HCT116 (cell line): ENCODE measurements at regions not wholly inside any gene's neighbourhood (a gene's known extent, or its start where the extent isn't known, plus 50 kb on each side); places are given as distances from the start of the nearest gene placed in this dataset.

ENCODE experiments used
- ATAC-seq: fragments of 200-7000 bp; cut with Tn5 transposase; 2 replicates; pipeline ENCODE4 v1.9.1; 2020; ENCODE audit warnings: mild to moderate bottlenecking, moderate library complexity
- BruUV-seq: library from RNA; stranded (reverse); fragments of 400-500 nt; replicated peaks from 2 replicates; lab custom pipeline; 2021; lab: Mats Ljungman, UMichigan
- CTCF ChIA-PET: fragments of 300-600 bp; sonication (Branson Sonifier 250); formaldehyde crosslinking; loops from one replicate; lab custom pipeline; 2021; ENCODE audit warnings: antibody characterized with exemption; lab: Charles Lee
- POLR2A ChIA-PET: fragments of 300-600, 350-600 bp; sonication (Branson Sonifier 250); formaldehyde crosslinking; loops from one replicate; lab custom pipeline; 2021; ENCODE audit warnings: antibody characterized with exemption; lab: Charles Lee
- RAD21 ChIA-PET, 2 experiments: fragments of 300-600 bp; sonication (Branson Sonifier 250); formaldehyde crosslinking; loops; one replicate each; lab custom pipeline; 2023; ENCODE audit warnings: low total read pairs in 2 of 2; ENCODE audit not compliant: uncharacterized antibody in 2 of 2, unreplicated experiment in 2 of 2, low non-redundant PET in 1 of 2; lab: Charles Lee
- DNase-seq: peaks from one replicate; pipeline ENCODE4 v3.0.0-alpha.2; 2010; ENCODE audit warnings: low read depth, low spot score
- H2AFZ ChIP-seq: fragments of 200-600 bp; shearing (Covaris generic), sonication (generic); 2 replicates; pipeline ENCODE4 v1.6.1; 2017; ENCODE audit warnings: low read depth, mixed run types, mixed read lengths, antibody characterized with exemption, low read length; ENCODE audit not compliant: poor library complexity, severe bottlenecking
- H3K27ac ChIP-seq: 2 replicates; pipeline ENCODE4 v1.5.1; 2012; ENCODE audit warnings: low read depth, low read length
- H3K27me3 ChIP-seq: fragments of 200-600 bp; sonication (generic); 2 replicates; pipeline ENCODE4 v1.6.1; 2016; ENCODE audit warnings: mixed run types, low read length, mixed read lengths; ENCODE audit not compliant: insufficient read depth
- H3K36me3 ChIP-seq, 2 experiments: fragments of 200-500 bp in 1 of 2; fragments of 200-600 bp in 1 of 2; sonication (Bioruptor generic) in 1 of 2; sonication (generic) in 1 of 2; 2 replicates each; pipeline versions ENCODE4 v1.5.1 to v1.6.1; 2014 to 2016; ENCODE audit warnings: low read length in 2 of 2, inconsistent platforms in 1 of 2, mixed read lengths in 1 of 2, mixed run types in 1 of 2; ENCODE audit not compliant: insufficient read depth in 2 of 2, control insufficient read depth in 1 of 2
- H3K4me1 ChIP-seq, 2 experiments: fragments of 200-600 bp in 1 of 2; sonication (generic) in 1 of 2; 2 replicates each; pipeline versions ENCODE4 v1.5.1 to v1.6.1; 2012 to 2017; ENCODE audit warnings: low read length in 2 of 2, inconsistent platforms in 1 of 2, mild to moderate bottlenecking in 1 of 2, mixed read lengths in 1 of 2, mixed run types in 1 of 2, moderate library complexity in 1 of 2; ENCODE audit not compliant: insufficient read depth in 2 of 2, control insufficient read depth in 1 of 2
- H3K4me2 ChIP-seq: fragments of 200-600 bp; sonication (generic); 2 replicates; pipeline ENCODE4 v1.6.1; 2017; ENCODE audit warnings: mixed run types, low read length, mixed read lengths
- H3K4me3 ChIP-seq, 2 experiments: fragments of 200-600 bp in 1 of 2; sonication (generic) in 1 of 2; replicated peaks in 1 of 2; 2 replicates each; pipeline ENCODE4 v1.5.1; 2011 to 2016; ENCODE audit warnings: low read length in 2 of 2, control low read depth in 1 of 2, low read depth in 1 of 2, mild to moderate bottlenecking in 1 of 2, mixed read lengths in 1 of 2, mixed run types in 1 of 2
- H3K79me2 ChIP-seq: fragments of 200-600 bp; sonication (generic); 2 replicates; pipeline ENCODE4 v1.6.1; 2017; ENCODE audit warnings: mild to moderate bottlenecking, mixed run types, low read length, moderate library complexity, mixed read lengths; ENCODE audit not compliant: insufficient read depth
- H3K9ac ChIP-seq: fragments of 200-600 bp; sonication (generic); 2 replicates; pipeline ENCODE4 v1.6.1; 2016; ENCODE audit warnings: low read length, mixed read lengths
- H3K9me2 ChIP-seq: fragments of 200-600 bp; sonication (generic), shearing (Covaris generic); 2 replicates; pipeline ENCODE4 v1.6.1; 2017; ENCODE audit warnings: mixed run types, mild to moderate bottlenecking, moderate library complexity; ENCODE audit not compliant: insufficient read depth
- H3K9me3 ChIP-seq, 2 experiments: fragments of 200-500 bp in 1 of 2; fragments of 200-600 bp in 1 of 2; sonication (Bioruptor generic) in 1 of 2; sonication (generic) in 1 of 2; 2 replicates each; pipeline ENCODE4 v1.6.1; 2014 to 2017; ENCODE audit warnings: low read length in 2 of 2, mixed read lengths in 2 of 2, inconsistent platforms in 1 of 2, low read depth in 1 of 2, mild to moderate bottlenecking in 1 of 2, mixed run types in 1 of 2, moderate library complexity in 1 of 2; ENCODE audit not compliant: control insufficient read depth in 1 of 2, insufficient read depth in 1 of 2
- H4K20me1 ChIP-seq: fragments of 200-600 bp; sonication (generic), shearing (Covaris generic); 2 replicates; pipeline ENCODE4 v1.6.1; 2017; ENCODE audit warnings: mixed run types, mild to moderate bottlenecking, moderate library complexity; ENCODE audit not compliant: insufficient read depth
- ATF3 ChIP-seq: IDR thresholded peaks from 2 replicates; pipeline ENCODE4 v1.6.1; 2012
- CBX3 ChIP-seq: IDR thresholded peaks from 2 replicates; pipeline ENCODE4 v1.6.1; 2012; ENCODE audit warnings: low read depth
- CEBPB ChIP-seq: IDR thresholded peaks from 2 replicates; pipeline ENCODE4 v1.6.1; 2012; ENCODE audit warnings: low read depth
- CTCF ChIP-seq, 3 experiments: fragments of 200-600 bp in 1 of 3; sonication (generic) in 1 of 3; IDR thresholded peaks in 2 of 3; conservative IDR thresholded peaks in 1 of 3; 2 replicates each; pipeline ENCODE4 v1.5.1; 2012 to 2017; ENCODE audit warnings: low read depth in 2 of 3, low read length in 2 of 3, antibody characterized with exemption in 1 of 3, borderline replicate concordance in 1 of 3, control low read depth in 1 of 3, mild to moderate bottlenecking in 1 of 3, mixed read lengths in 1 of 3, mixed run types in 1 of 3, moderate library complexity in 1 of 3; ENCODE audit not compliant: insufficient read depth in 1 of 3
- EZH2 ChIP-seq: fragments of 200-600 bp; sonication (generic); IDR thresholded peaks from 2 replicates; pipeline ENCODE4 v1.6.1; 2017; ENCODE audit warnings: antibody characterized with exemption, mixed run types
- EZH2phosphoT487 ChIP-seq: fragments of 200-600 bp; IDR thresholded peaks from 2 replicates; pipeline ENCODE4 v1.6.1; 2018; ENCODE audit warnings: antibody characterized with exemption, borderline replicate concordance
- JUND ChIP-seq: IDR thresholded peaks from 2 replicates; pipeline ENCODE4 v1.6.1; 2012
- MAX ChIP-seq: IDR thresholded peaks from 2 replicates; pipeline ENCODE4 v1.6.1; 2012
- POLR2AphosphoS5 ChIP-seq: IDR thresholded peaks from 2 replicates; pipeline ENCODE4 v1.6.1; 2011; ENCODE audit warnings: mild to moderate bottlenecking, low read depth, low read length, moderate library complexity
- RAD21 ChIP-seq: IDR thresholded peaks from 2 replicates; pipeline ENCODE4 v1.6.1; 2012; ENCODE audit warnings: low read depth, mild to moderate bottlenecking
- REST ChIP-seq: IDR thresholded peaks from 2 replicates; pipeline ENCODE4 v1.6.1; 2012; ENCODE audit warnings: low read depth
- SP1 ChIP-seq: IDR thresholded peaks from 2 replicates; pipeline ENCODE4 v1.6.1; 2012; ENCODE audit warnings: low read depth
- SRF ChIP-seq: IDR thresholded peaks from 2 replicates; pipeline ENCODE4 v1.6.1; 2012; ENCODE audit warnings: low read depth
- TCF7L2 ChIP-seq: IDR thresholded peaks from 2 replicates; pipeline ENCODE4 v1.7.0; 2011; ENCODE audit warnings: borderline replicate concordance, inconsistent platforms; ENCODE audit not compliant: insufficient read depth, insufficient read length; ENCODE audit errors: extremely low read depth
- ZBTB33 ChIP-seq: IDR thresholded peaks from 2 replicates; pipeline ENCODE4 v1.6.1; 2011; ENCODE audit warnings: mild to moderate bottlenecking, low read length, moderate library complexity; ENCODE audit not compliant: insufficient replicate concordance; ENCODE audit errors: extremely low read depth
- ZFX ChIP-seq: fragments of 450-650 bp; IDR thresholded peaks from 2 replicates; pipeline ENCODE4 v1.6.1; 2017
- ZNF274 ChIP-seq: fragments of 200-500 bp; sonication (Bioruptor generic); IDR thresholded peaks from 2 replicates; pipeline ENCODE4 v1.6.1; 2014; ENCODE audit warnings: mild to moderate bottlenecking, low read depth, low read length, inconsistent platforms
- intact Hi-C: fragments of 100-400 bp; cut with micrococcal nuclease; formaldehyde crosslinking; loops from 2 replicates; pipeline ENCODE4 v1.10.0; 2022

- H3K4me3 ChIP-seq: peak overlapping the region; percentile 29 to 35
- H3K27ac ChIP-seq: no peak overlapping the region
- ChIA-PET CTCF (interaction anchor here (0.5 to 3.9 kb wide), 44 partner anchors 9 to 760 kb away, joined by 3 to 89 read pairs (median 4); no protein-coding TSS in a partner anchor), POLR2A (interaction anchor here (0.8 to 1.3 kb wide), 5 partner anchors 11 to 501 kb away, joined by 3 to 5 read pairs (median 3); no protein-coding TSS in a partner anchor), RAD21 (interaction anchor here (0.5 to 2.2 kb wide), 14 partner anchors 10 to 1309 kb away, joined by 3 to 21 read pairs (median 4); no protein-coding TSS in a partner anchor)
- H4K20me1 ChIP-seq: no peaks in the 10 kb centered on the region
- H3K27me3 ChIP-seq: no peaks in the 10 kb centered on the region
- peaks cover 0 to 9% of the 10 kb centered on the region in 2 experiments; a peak in 2 of 4 replicates for H3K4me1 ChIP-seq
- H3K36me3 ChIP-seq: no peaks in the 10 kb centered on the region
- H3K4me2 ChIP-seq: peak overlapping the region; percentile 67
- H3K9me3 ChIP-seq: no peaks in the 10 kb centered on the region
- BruUV-seq: no TSS peak
- H2AFZ ChIP-seq: peak overlapping the region; percentile 97
- ATAC-seq: peak; percentile 99
- H3K79me2 ChIP-seq: no peaks in the 10 kb centered on the region
- no peaks in the 10 kb centered on the region for H3K9me2 ChIP-seq
- no peak overlapping the region for H3K9ac ChIP-seq
- intact Hi-C loops: loop anchor here (1.0 to 5.0 kb wide), 3 partner anchors 214 to 500 kb away; partner anchors contain the start of gene FOXL1
- DNase-seq: peak; percentile 62
- TF ChIP-seq ZNF274: no peak
- TF ChIP-seq SP1: 0 out of 2 replicates have a peak, but pooled peaks have one; percentile 3
- no peak for TF ChIP-seq ZFX
- no peak for TF ChIP-seq SRF
- 0 out of 2 replicates have a peak, but pooled peaks have one; percentile 24 for TF ChIP-seq MAX
- no peak for TF ChIP-seq JUND
- no peak for TF ChIP-seq POLR2AphosphoS5
- no peak for TF ChIP-seq CEBPB
- no peak for TF ChIP-seq REST
- TF ChIP-seq CBX3: no peak
- no peak for TF ChIP-seq EZH2
- no peak for TF ChIP-seq ZBTB33
- peak; percentile 95 to 100 (median 97) for TF ChIP-seq CTCF (IDR thresholded peaks at IDR 0.05 in 2 of 3, conservative IDR thresholded peaks at IDR 0.05 in 1 of 3; ENCODE audit: borderline replicate concordance in 1 of 3, insufficient read depth in 1 of 3, low read depth in 2 of 3, low read length in 2 of 3)
- no peak for TF ChIP-seq ATF3
- no peak for TF ChIP-seq TCF7L2
- no peak for TF ChIP-seq EZH2phosphoT487
- peak; percentile 95 for TF ChIP-seq RAD21
These were observed 254.4 kb downstream of the C16orf95 start for GRCh38 chr16:87062569-87063442.
